ENCODE measurements at regions not wholly inside any gene's neighbourhood (a gene's known extent, or its start where the extent isn't known, plus 50 kb on each side); places are given as distances from the start of the nearest gene placed in this dataset.

- TF ChIP-seq CTCF (conservative IDR thresholded peaks at IDR 0.05; ENCODE audit: low read depth, low read length) (no peak), EZH2phosphoT487 (IDR thresholded peaks at IDR 0.05; ENCODE audit: borderline replicate concordance, low read length) (no peak), EZH2 (IDR thresholded peaks at IDR 0.05; ENCODE audit: low read length, unreplicated experiment) (no peak)
Measured at GRCh38 chrX:750263-750662, 119.7 kb downstream of the SHOX start.

Data from PC-3 (cell line).